H1 (cell line): ENCODE measurements at regions not wholly inside any gene's neighbourhood (a gene's known extent, or its start where the extent isn't known, plus 50 kb on each side); places are given as distances from the start of the nearest gene placed in this dataset.

Experiments used
- CTCF ChIA-PET: fragments of 300-600 bp; sonication (Branson Sonifier 250); formaldehyde crosslinking; loops from one replicate; lab custom pipeline; 2021; ENCODE audit not compliant: partially characterized antibody; lab: Charles Lee
- POLR2A ChIA-PET: fragments of 300-600 bp; sonication (Branson Sonifier 250); formaldehyde crosslinking; loops from one replicate; lab custom pipeline; 2021; ENCODE audit warnings: inconsistent platforms; ENCODE audit not compliant: partially characterized antibody; lab: Charles Lee
- DNase-seq, 2 experiments: peaks; one replicate each; pipeline versions ENCODE4 v3.0.0 to v3.0.0-alpha.2; 2010 to 2022; ENCODE audit warnings: low spot score in 2 of 2, low read depth in 1 of 2, mixed read lengths in 1 of 2
- FAIRE-seq: peaks from 2 replicates; lab custom pipeline; 2011; peaks lifted over from hg19 to GRCh38; lab: Jason Lieb, UNC
- H2AFZ ChIP-seq: 2 replicates; pipeline ENCODE4 v1.8.1; 2012; ENCODE audit warnings: low read length, inconsistent platforms
- H2AK5ac ChIP-seq: 2 replicates; pipeline ENCODE4 v1.6.1; 2013; ENCODE audit warnings: low read depth, low read length
- H2BK120ac ChIP-seq: replicated peaks from 2 replicates; pipeline ENCODE3; 2013; ENCODE audit warnings: low read depth, low read length, inconsistent platforms
- H2BK12ac ChIP-seq: 2 replicates; pipeline ENCODE4 v1.6.1; 2013; ENCODE audit warnings: low read depth, low read length
- H2BK15ac ChIP-seq: 2 replicates; pipeline ENCODE4 v1.6.1; 2013; ENCODE audit warnings: low read length
- H2BK20ac ChIP-seq: 2 replicates; pipeline ENCODE4 v1.6.1; 2013; ENCODE audit warnings: low read length
- H2BK5ac ChIP-seq: 2 replicates; pipeline ENCODE4 v1.6.1; 2013; ENCODE audit warnings: low read depth, low read length
- H3K14ac ChIP-seq: 2 replicates; pipeline ENCODE4 v1.6.1; 2013; ENCODE audit warnings: inconsistent platforms; ENCODE audit not compliant: insufficient read length
- H3K18ac ChIP-seq: 2 replicates; pipeline ENCODE4 v1.6.1; 2013; ENCODE audit warnings: low read length; ENCODE audit errors: extremely low read depth
- H3K23ac ChIP-seq: 2 replicates; pipeline ENCODE4 v1.6.1; 2013; ENCODE audit warnings: inconsistent platforms; ENCODE audit not compliant: insufficient read length
- H3K23me2 ChIP-seq: 2 replicates; pipeline ENCODE4 v1.6.1; 2013; ENCODE audit warnings: low read depth, low read length
- H3K27ac ChIP-seq: 2 replicates; pipeline ENCODE4 v1.6.1; 2011; ENCODE audit warnings: low read depth, low read length, inconsistent platforms
- H3K27me3 ChIP-seq, 4 experiments: replicated peaks in 1 of 4; 1 replicate in 1 of 4; 2 replicates in 3 of 4; pipeline versions ENCODE4 v1.6.1 to v1.8.1; 2011 to 2013; ENCODE audit warnings: low read length in 3 of 4, mild to moderate bottlenecking in 3 of 4, inconsistent platforms in 2 of 4, mixed read lengths in 2 of 4, moderate library complexity in 1 of 4; ENCODE audit not compliant: control insufficient read depth in 3 of 4, insufficient read depth in 3 of 4; ENCODE audit errors: extremely low read depth in 1 of 4
- H3K36me3 ChIP-seq, 4 experiments: 2 replicates each; pipeline versions ENCODE4 v1.6.1 to v1.8.1; 2011 to 2013; ENCODE audit warnings: mild to moderate bottlenecking in 4 of 4, low read length in 3 of 4, moderate library complexity in 2 of 4, control low read depth in 1 of 4, inconsistent platforms in 1 of 4; ENCODE audit not compliant: insufficient read depth in 4 of 4, control insufficient read depth in 2 of 4
- H3K4ac ChIP-seq: replicated peaks from 2 replicates; pipeline ENCODE3; 2013; ENCODE audit warnings: low read length, low read depth, mixed read lengths, inconsistent platforms; ENCODE audit not compliant: insufficient read length
- H3K4me1 ChIP-seq, 4 experiments: replicated peaks in 1 of 4; 1 replicate in 1 of 4; 2 replicates in 3 of 4; pipeline versions ENCODE4 v1.6.1 to v1.8.1; 2011 to 2013; ENCODE audit warnings: low read length in 3 of 4, inconsistent platforms in 2 of 4, mixed read lengths in 1 of 4; ENCODE audit not compliant: insufficient read depth in 4 of 4, control insufficient read depth in 3 of 4
- H3K4me2 ChIP-seq, 2 experiments: 2 replicates each; pipeline versions ENCODE4 v1.6.1 to v1.8.1; 2011 to 2013; ENCODE audit warnings: low read depth in 2 of 2, low read length in 2 of 2, control low read depth in 1 of 2, inconsistent platforms in 1 of 2, mild to moderate bottlenecking in 1 of 2; ENCODE audit not compliant: insufficient read depth in 1 of 2
- H3K4me3 ChIP-seq, 4 experiments: fragments of 200-600, 300-600 bp in 1 of 4; sonication (generic), shearing (Covaris generic), sonication (Bioruptor Twin) in 1 of 4; 2 replicates each; pipeline versions ENCODE4 v1.5.1 to v1.8.1; 2011 to 2016; ENCODE audit warnings: low read length in 4 of 4, low read depth in 3 of 4, control low read depth in 2 of 4, inconsistent platforms in 2 of 4, mild to moderate bottlenecking in 2 of 4, mixed read lengths in 1 of 4, moderate library complexity in 1 of 4; ENCODE audit not compliant: insufficient read depth in 2 of 4; ENCODE audit errors: extremely low read depth in 1 of 4
- H3K56ac ChIP-seq: replicated peaks from 2 replicates; pipeline ENCODE3; 2013; ENCODE audit warnings: low read depth, mild to moderate bottlenecking, mixed read lengths, low read length, inconsistent platforms; ENCODE audit not compliant: insufficient read length
- H3K79me1 ChIP-seq: 2 replicates; pipeline ENCODE4 v1.6.1; 2013; ENCODE audit warnings: low read depth, low read length, control low read depth
- H3K79me2 ChIP-seq, 2 experiments: 2 replicates each; pipeline versions ENCODE4 v1.6.1 to v1.8.1; 2012 to 2013; ENCODE audit warnings: low read length in 2 of 2, mild to moderate bottlenecking in 2 of 2, inconsistent platforms in 1 of 2; ENCODE audit not compliant: insufficient read depth in 2 of 2, control insufficient read depth in 1 of 2
- H3K9ac ChIP-seq, 4 experiments: replicated peaks in 1 of 4; 1 replicate in 1 of 4; 2 replicates in 3 of 4; pipeline versions ENCODE4 v1.6.1 to v1.8.1; 2011 to 2013; ENCODE audit warnings: low read depth in 3 of 4, low read length in 3 of 4, control low read depth in 2 of 4, mild to moderate bottlenecking in 2 of 4, moderate library complexity in 2 of 4, inconsistent platforms in 1 of 4; ENCODE audit errors: extremely low read depth in 1 of 4
- H3K9me3 ChIP-seq, 2 experiments: 2 replicates each; pipeline versions ENCODE4 v1.6.1 to v1.8.1; 2012 to 2013; ENCODE audit warnings: mild to moderate bottlenecking in 2 of 2, moderate library complexity in 2 of 2, control low read depth in 1 of 2, inconsistent platforms in 1 of 2, low read depth in 1 of 2, low read length in 1 of 2, mixed read lengths in 1 of 2; ENCODE audit not compliant: insufficient read depth in 2 of 2
- H4K20me1 ChIP-seq, 2 experiments: replicated peaks in 1 of 2; 2 replicates each; pipeline versions ENCODE3 to v1.8.1; 2011 to 2013; ENCODE audit warnings: inconsistent platforms in 2 of 2, low read length in 2 of 2, mild to moderate bottlenecking in 1 of 2; ENCODE audit not compliant: insufficient read depth in 2 of 2, control insufficient read depth in 1 of 2
- H4K5ac ChIP-seq: 2 replicates; pipeline ENCODE4 v1.6.1; 2013; ENCODE audit warnings: low read length, low read depth, mixed read lengths, inconsistent platforms; ENCODE audit not compliant: insufficient read length
- H4K8ac ChIP-seq: 2 replicates; pipeline ENCODE4 v1.8.0; 2013; ENCODE audit warnings: mild to moderate bottlenecking, moderate library complexity, low read length, inconsistent platforms; ENCODE audit not compliant: insufficient read depth; ENCODE audit errors: extremely low read depth
- H4K91ac ChIP-seq: replicated peaks from 2 replicates; pipeline ENCODE3; 2013; ENCODE audit warnings: low read length, mixed read lengths, inconsistent platforms; ENCODE audit not compliant: insufficient read length
- ATF3 ChIP-seq: IDR thresholded peaks from 2 replicates; pipeline ENCODE4 v1.6.1; 2011; ENCODE audit warnings: low read depth, mild to moderate bottlenecking, low read length; ENCODE audit not compliant: insufficient read depth
- CEBPB ChIP-seq: IDR thresholded peaks from 2 replicates; pipeline ENCODE4 v1.6.1; 2012; ENCODE audit warnings: low read depth, low read length
- CHD2 ChIP-seq: IDR thresholded peaks from 2 replicates; pipeline ENCODE4 v1.6.1; 2012; ENCODE audit warnings: low read length, improper control_type of control experiment
- CREB1 ChIP-seq: IDR thresholded peaks from 2 replicates; pipeline ENCODE4 v1.6.1; 2012; ENCODE audit warnings: inconsistent platforms
- CTCF ChIP-seq, 3 experiments: IDR thresholded peaks; 1 replicate in 2 of 3; 2 replicates in 1 of 3; pipeline versions ENCODE4 v1.5.1 to v1.6.1; 2011; ENCODE audit warnings: low read length in 3 of 3, mild to moderate bottlenecking in 3 of 3, inconsistent platforms in 2 of 3, low read depth in 1 of 3, moderate library complexity in 1 of 3; ENCODE audit not compliant: insufficient read depth in 1 of 3; ENCODE audit errors: control extremely low read depth in 1 of 3
- GTF2F1 ChIP-seq: IDR thresholded peaks from 2 replicates; pipeline ENCODE4 v1.6.1; 2012; ENCODE audit warnings: low read depth, low read length, improper control_type of control experiment, borderline replicate concordance
- JUND ChIP-seq: IDR thresholded peaks from 2 replicates; pipeline ENCODE4 v1.6.1; 2011; ENCODE audit warnings: mild to moderate bottlenecking, improper control_type of control experiment, low read length
- POU5F1 ChIP-seq: IDR thresholded peaks from 2 replicates; pipeline ENCODE4 v1.6.1; 2011; ENCODE audit warnings: low read depth, mild to moderate bottlenecking, low read length, moderate library complexity
- SIN3A ChIP-seq, 2 experiments: IDR thresholded peaks in 1 of 2; conservative IDR thresholded peaks in 1 of 2; 2 replicates each; pipeline ENCODE4 v1.6.1; 2011 to 2012; ENCODE audit warnings: low read length in 2 of 2, improper control_type of control experiment in 1 of 2, low read depth in 1 of 2, mild to moderate bottlenecking in 1 of 2
- SIRT6 ChIP-seq: IDR thresholded peaks from one replicate; pipeline ENCODE4 v1.7.1; 2012; ENCODE audit warnings: low read length, inconsistent platforms
- SIX5 ChIP-seq: IDR thresholded peaks from 2 replicates; pipeline ENCODE4 v1.6.1; 2011; ENCODE audit warnings: mild to moderate bottlenecking, low read depth, low read length
- SP4 ChIP-seq: IDR thresholded peaks from 2 replicates; pipeline ENCODE4 v1.6.1; 2012; ENCODE audit warnings: low read length, inconsistent platforms
- TBP ChIP-seq: IDR thresholded peaks from 2 replicates; pipeline ENCODE4 v1.6.1; 2011; ENCODE audit warnings: low read depth, low read length, improper control_type of control experiment
- TEAD4 ChIP-seq: IDR thresholded peaks from 2 replicates; pipeline ENCODE4 v1.6.1; 2012; ENCODE audit warnings: low read depth, low read length, inconsistent platforms, mixed read lengths
- WGBS, 2 experiments: shearing (Covaris generic) in 1 of 2; methylation state at CpG; one replicate each; pipeline versions ENCODE4 v1.1.6 to v1.1.7; 2013 to 2015; ENCODE audit warnings: low lambda C conversion rate in 2 of 2, mixed read lengths in 2 of 2, inconsistent platforms in 1 of 2, low coverage in 1 of 2, missing lambda C conversion rate in 1 of 2; ENCODE audit not compliant: insufficient replicate concordance in 2 of 2, insufficient coverage in 1 of 2, insufficient read length in 1 of 2; ENCODE audit errors: extremely low coverage in 1 of 2, missing lambda C conversion rate in 1 of 2; 5-methylcytosine and 5-hydroxymethylcytosine counted together

- H3K4me3 ChIP-seq, result no peak overlapping the region
- no peak overlapping the region for H2BK120ac ChIP-seq
- H3K18ac ChIP-seq, result no peak overlapping the region
- H2BK12ac ChIP-seq, result no peak overlapping the region
- ChIA-PET CTCF (interaction anchor here (1.0 kb wide), 1 partner anchor 9 kb away, joined by 3 read pairs; no protein-coding TSS in a partner anchor), POLR2A (no interaction called here)
- no peak overlapping the region for H2AK5ac ChIP-seq
- WGBS, 2 experiments, result 89% methylated on average over 1 of the region's 1 CpG; no CpG with 5 or more reads in 1 of the 2 experiments
- no peaks in the 10 kb centered on the region for H3K79me2 ChIP-seq
- H3K9ac ChIP-seq, result no peak overlapping the region
- H4K5ac ChIP-seq, result no peak overlapping the region
- no peak overlapping the region for H2BK5ac ChIP-seq
- H3K4me2 ChIP-seq, result no peak overlapping the region
- no peak overlapping the region for H4K91ac ChIP-seq
- no peak overlapping the region for H2BK15ac ChIP-seq
- no peaks in the 10 kb centered on the region for H3K23me2 ChIP-seq
- no peak overlapping the region for H3K27ac ChIP-seq
- no peaks in the 10 kb centered on the region for H3K9me3 ChIP-seq
- no peak overlapping the region for H2AFZ ChIP-seq
- no peak overlapping the region for H3K4ac ChIP-seq
- no peaks in the 10 kb centered on the region for H3K27me3 ChIP-seq
- no peak overlapping the region for H3K14ac ChIP-seq
- no peak overlapping the region for H4K8ac ChIP-seq
- DNase-seq, result no peak
- no peaks in the 10 kb centered on the region for H4K20me1 ChIP-seq
- no peak overlapping the region for H3K56ac ChIP-seq
- no peak overlapping the region for H2BK20ac ChIP-seq
- no peak for FAIRE-seq
- no peaks in the 10 kb centered on the region for H3K4me1 ChIP-seq
- no peaks in the 10 kb centered on the region for H3K79me1 ChIP-seq
- no peak overlapping the region for H3K23ac ChIP-seq
- no peaks in the 10 kb centered on the region for H3K36me3 ChIP-seq
- TF ChIP-seq POU5F1 (no peak), CREB1 (no peak), JUND (no peak), TEAD4 (no peak), ATF3 (no peak), TBP (no peak), CEBPB (no peak), CHD2 (no peak), GTF2F1 (no peak), SIN3A (conservative IDR thresholded peaks at IDR 0.05 in 1 of 2, IDR thresholded peaks at IDR 0.05 in 1 of 2; ENCODE audit: low read depth in 1 of 2, low read length in 2 of 2) (no peak), SP4 (no peak), SIRT6 (no peak), SIX5 (no peak), CTCF (IDR thresholded peaks at IDR 0.05; ENCODE audit: control extremely low read depth in 1 of 3, insufficient read depth in 1 of 3, low read depth in 1 of 3, low read length in 3 of 3) (no peak)
Observed at GRCh38 chr14:80146941-80147340, 64.4 kb downstream of the DIO2 start.
